ENCODE measurements at regions not wholly inside any gene's neighbourhood (a gene's known extent, or its start where the extent isn't known, plus 50 kb on each side); places are given as distances from the start of the nearest gene placed in this dataset.

DNA sequence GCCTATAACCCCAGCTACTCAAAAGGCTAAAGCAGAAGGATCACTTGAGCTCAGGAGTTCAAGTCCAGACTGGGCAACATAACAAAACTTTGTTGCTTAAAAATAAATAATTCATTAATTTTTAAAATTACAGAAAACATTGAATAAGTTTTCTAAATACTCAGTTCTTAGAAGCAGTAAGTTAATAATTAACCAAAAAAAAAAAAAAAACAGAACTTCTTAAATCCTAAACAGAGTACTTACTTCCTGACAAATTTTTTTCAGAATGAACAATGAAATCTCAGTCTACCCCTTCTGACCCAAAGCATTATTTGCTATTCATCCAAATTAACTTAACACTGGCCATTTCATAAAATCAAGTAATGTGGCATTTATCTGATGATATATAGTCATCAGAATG lies 65.4 kb upstream of the ARHGAP32 start:
- TF ChIP-seq POLR2AphosphoS5 (IDR thresholded peaks at IDR 0.05) (no peak), POLR2A (IDR thresholded peaks at IDR 0.05) (no peak)
- TF ChIP-seq, protein P1, sequence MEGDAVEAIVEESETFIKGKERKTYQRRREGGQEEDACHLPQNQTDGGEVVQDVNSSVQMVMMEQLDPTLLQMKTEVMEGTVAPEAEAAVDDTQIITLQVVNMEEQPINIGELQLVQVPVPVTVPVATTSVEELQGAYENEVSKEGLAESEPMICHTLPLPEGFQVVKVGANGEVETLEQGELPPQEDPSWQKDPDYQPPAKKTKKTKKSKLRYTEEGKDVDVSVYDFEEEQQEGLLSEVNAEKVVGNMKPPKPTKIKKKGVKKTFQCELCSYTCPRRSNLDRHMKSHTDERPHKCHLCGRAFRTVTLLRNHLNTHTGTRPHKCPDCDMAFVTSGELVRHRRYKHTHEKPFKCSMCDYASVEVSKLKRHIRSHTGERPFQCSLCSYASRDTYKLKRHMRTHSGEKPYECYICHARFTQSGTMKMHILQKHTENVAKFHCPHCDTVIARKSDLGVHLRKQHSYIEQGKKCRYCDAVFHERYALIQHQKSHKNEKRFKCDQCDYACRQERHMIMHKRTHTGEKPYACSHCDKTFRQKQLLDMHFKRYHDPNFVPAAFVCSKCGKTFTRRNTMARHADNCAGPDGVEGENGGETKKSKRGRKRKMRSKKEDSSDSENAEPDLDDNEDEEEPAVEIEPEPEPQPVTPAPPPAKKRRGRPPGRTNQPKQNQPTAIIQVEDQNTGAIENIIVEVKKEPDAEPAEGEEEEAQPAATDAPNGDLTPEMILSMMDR (IDR thresholded peaks at IDR 0.05), result no peak

Data from prostate gland (tissue), 2 donors.